Thyroid gland (tissue), 4 donors: ENCODE measurements at regions not wholly inside any gene's neighbourhood (a gene's known extent, or its start where the extent isn't known, plus 50 kb on each side); places are given as distances from the start of the nearest gene placed in this dataset.

Source experiments
- DNase-seq, 2 donors: peaks; one replicate each; pipeline ENCODE4 v3.0.0-alpha.2; 2019
- H3K27ac ChIP-seq, 3 donors: fragments of 200-600 bp; sonication (generic); 1 replicate in 2 of 3; 2 replicates in 1 of 3; pipeline ENCODE4 v1.5.1; 2016 to 2019; ENCODE audit warnings: mild to moderate bottlenecking in 1 of 3, moderate library complexity in 1 of 3
- H3K27me3 ChIP-seq: fragments of 200-600 bp; sonication (generic); one replicate; pipeline ENCODE4 v1.5.1; 2019
- H3K36me3 ChIP-seq, 2 donors: fragments of 200-600 bp; sonication (generic); one replicate each; pipeline ENCODE4 v1.5.1; 2016 to 2019
- H3K4me1 ChIP-seq, 2 donors: fragments of 200-600 bp; sonication (generic); one replicate each; pipeline ENCODE4 v1.5.1; 2017 to 2019
- H3K4me3 ChIP-seq, 3 donors: fragments of 200-600 bp; sonication (generic); replicated peaks in 1 of 3; 1 replicate in 2 of 3; 2 replicates in 1 of 3; pipeline ENCODE4 v1.5.1; 2016; ENCODE audit warnings: mild to moderate bottlenecking in 1 of 3
- H3K9me3 ChIP-seq: fragments of 200-600 bp; sonication (generic); one replicate; pipeline ENCODE4 v1.5.1; 2017
- POLR2A ChIP-seq, 2 donors: fragments of 450-650 bp; IDR thresholded peaks; one replicate each; pipeline ENCODE4 v1.6.1; 2017; ENCODE audit warnings: antibody characterized with exemption in 2 of 2, mild to moderate bottlenecking in 2 of 2, moderate library complexity in 1 of 2
- WGBS, 2 donors: methylation state at CpG; one replicate each; pipeline ENCODE4 v1.1.5; 2017; 5-methylcytosine and 5-hydroxymethylcytosine counted together
- intact Hi-C: fragments of 100-400 bp; cut with DNase I; formaldehyde crosslinking; loops from one replicate; pipeline ENCODE4 v1.15.1; 2023
- TF ChIP-seq, protein P1 (sequence below), 6 experiments: fragments of 200-600 bp in 3 of 6; fragments of 450-650 bp in 3 of 6; sonication (generic) in 3 of 6; IDR thresholded peaks; one replicate each; pipeline ENCODE4 v1.5.1; 2016 to 2019; ENCODE audit warnings: antibody characterized with exemption in 6 of 6, mild to moderate bottlenecking in 2 of 6, inconsistent platforms in 1 of 6, moderate library complexity in 1 of 6

DNA sequence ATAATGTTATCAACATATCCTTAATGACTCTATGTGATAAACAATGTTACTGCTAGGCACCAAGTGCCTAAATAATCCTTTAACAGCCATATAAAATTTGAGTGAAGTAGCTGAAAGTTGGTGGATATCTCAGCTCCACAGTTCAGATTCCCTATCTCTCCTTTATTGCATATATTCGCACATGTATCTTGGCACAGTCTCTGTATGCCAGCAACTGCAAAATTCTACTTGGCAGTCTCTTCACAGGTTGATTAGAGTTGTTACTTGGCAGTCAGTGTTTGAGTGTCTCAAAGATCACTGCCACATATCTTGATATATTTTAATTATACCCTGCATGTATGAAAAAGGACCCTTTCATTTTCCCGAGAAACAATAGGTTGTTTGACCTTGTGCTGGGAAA lies 879.3 kb downstream of the OLFM4 start:
- Histone ChIP-seq H3K27ac (no peak overlapping the region), H3K4me1 (no peaks in the 10 kb centered on the region), H3K9me3 (no peaks in the 10 kb centered on the region), H3K36me3 (no peaks in the 10 kb centered on the region), H3K4me3 (no peak overlapping the region), H3K27me3 (no peaks in the 10 kb centered on the region)
- DNase-seq, result no peak
- intact Hi-C loops, result no loop called here
- WGBS, 2 donors, result 83 to 89% methylated on average over 2 of the region's 2 CpGs
- TF ChIP-seq POLR2A (IDR thresholded peaks at IDR 0.05), result no peak
- TF ChIP-seq, protein P1, sequence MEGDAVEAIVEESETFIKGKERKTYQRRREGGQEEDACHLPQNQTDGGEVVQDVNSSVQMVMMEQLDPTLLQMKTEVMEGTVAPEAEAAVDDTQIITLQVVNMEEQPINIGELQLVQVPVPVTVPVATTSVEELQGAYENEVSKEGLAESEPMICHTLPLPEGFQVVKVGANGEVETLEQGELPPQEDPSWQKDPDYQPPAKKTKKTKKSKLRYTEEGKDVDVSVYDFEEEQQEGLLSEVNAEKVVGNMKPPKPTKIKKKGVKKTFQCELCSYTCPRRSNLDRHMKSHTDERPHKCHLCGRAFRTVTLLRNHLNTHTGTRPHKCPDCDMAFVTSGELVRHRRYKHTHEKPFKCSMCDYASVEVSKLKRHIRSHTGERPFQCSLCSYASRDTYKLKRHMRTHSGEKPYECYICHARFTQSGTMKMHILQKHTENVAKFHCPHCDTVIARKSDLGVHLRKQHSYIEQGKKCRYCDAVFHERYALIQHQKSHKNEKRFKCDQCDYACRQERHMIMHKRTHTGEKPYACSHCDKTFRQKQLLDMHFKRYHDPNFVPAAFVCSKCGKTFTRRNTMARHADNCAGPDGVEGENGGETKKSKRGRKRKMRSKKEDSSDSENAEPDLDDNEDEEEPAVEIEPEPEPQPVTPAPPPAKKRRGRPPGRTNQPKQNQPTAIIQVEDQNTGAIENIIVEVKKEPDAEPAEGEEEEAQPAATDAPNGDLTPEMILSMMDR (IDR thresholded peaks at IDR 0.05), result no peak

DNA sequence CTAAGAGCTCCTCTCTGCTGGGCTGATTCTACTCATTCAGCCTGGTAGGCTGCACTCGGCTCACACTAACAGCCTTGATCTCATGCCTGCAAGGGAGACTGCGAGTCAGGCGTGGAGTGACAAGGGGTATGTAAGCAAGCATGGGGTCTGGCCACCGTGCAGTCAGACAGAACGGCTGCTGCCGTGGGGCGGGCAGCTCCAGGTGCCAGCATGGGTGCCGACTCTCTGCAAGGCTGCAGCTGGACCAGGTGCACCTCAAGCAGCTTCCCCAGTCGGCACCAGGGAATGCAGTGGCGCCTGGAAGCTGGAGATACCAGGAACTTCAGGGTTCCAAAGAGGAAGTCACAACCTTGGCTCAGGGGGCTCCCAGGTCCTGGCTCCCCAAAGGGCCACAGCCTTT lies 892.3 kb downstream of the OLFM4 start:
- 56 to 75% methylated on average over 7 to 8 of the region's 10 CpGs for WGBS, 2 donors
- Histone ChIP-seq H3K27ac (no peak overlapping the region), H3K4me3 (no peak overlapping the region), H3K9me3 (no peaks in the 10 kb centered on the region), H3K4me1 (no peaks in the 10 kb centered on the region), H3K36me3 (no peaks in the 10 kb centered on the region), H3K27me3 (no peaks in the 10 kb centered on the region)
- TF ChIP-seq POLR2A (IDR thresholded peaks at IDR 0.05), result no peak
- TF ChIP-seq, protein P1 (IDR thresholded peaks at IDR 0.05), result no peak
- intact Hi-C loops, result no loop called here
- no peak for DNase-seq

DNA sequence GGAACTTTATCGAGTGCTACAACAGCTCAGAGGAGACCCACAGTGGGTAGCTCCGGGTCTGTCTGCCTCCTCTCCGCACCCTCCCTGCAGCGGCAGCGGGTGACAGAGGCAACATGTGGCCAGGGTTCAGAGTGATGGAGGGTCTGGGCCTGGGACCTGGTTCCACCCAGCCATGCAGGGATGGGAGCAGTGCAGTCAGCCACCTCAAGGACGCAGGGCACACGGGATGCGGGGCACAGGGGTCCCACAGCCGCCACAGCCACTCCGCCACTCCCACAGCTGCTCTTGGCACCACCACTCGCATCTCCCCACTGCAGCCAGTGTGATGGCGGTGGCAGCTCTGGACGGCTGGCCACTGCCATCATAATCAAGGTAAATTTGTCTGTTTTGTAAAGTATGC lies 892.9 kb downstream of the OLFM4 start:
- no peaks in the 10 kb centered on the region for H3K36me3 ChIP-seq
- H3K27me3 ChIP-seq, result no peaks in the 10 kb centered on the region
- DNase-seq, result no peak
- no peak overlapping the region for H3K4me3 ChIP-seq
- TF ChIP-seq, protein P1 (IDR thresholded peaks at IDR 0.05), result no peak
- TF ChIP-seq POLR2A (IDR thresholded peaks at IDR 0.05), result no peak
- no peaks in the 10 kb centered on the region for H3K9me3 ChIP-seq
- H3K27ac ChIP-seq, result no peak overlapping the region
- WGBS, 2 donors, result 86 to 90% methylated on average over 11 to 13 of the region's 13 CpGs
- intact Hi-C loops, result no loop called here
- H3K4me1 ChIP-seq, result no peaks in the 10 kb centered on the region

GRCh38 chr13:53941588-53942190 lies 913.1 kb downstream of the OLFM4 start:
- no peak overlapping the region for H3K4me3 ChIP-seq
- H3K27ac ChIP-seq, result no peak overlapping the region
- H3K36me3 ChIP-seq, result no peaks in the 10 kb centered on the region
- H3K27me3 ChIP-seq, result no peaks in the 10 kb centered on the region
- no peaks in the 10 kb centered on the region for H3K9me3 ChIP-seq
- DNase-seq, result no peak
- no peaks in the 10 kb centered on the region for H3K4me1 ChIP-seq
- 9 to 46% methylated on average over 1 of the region's 1 CpG for WGBS, 2 donors
- intact Hi-C loops, result no loop called here
- TF ChIP-seq, protein P1 (IDR thresholded peaks at IDR 0.05), result no peak
- TF ChIP-seq POLR2A (IDR thresholded peaks at IDR 0.05), result no peak

GRCh38 chr13:53946500-53946899 lies 917.9 kb downstream of the OLFM4 start:
- Histone ChIP-seq H3K36me3 (no peaks in the 10 kb centered on the region), H3K27me3 (no peaks in the 10 kb centered on the region), H3K4me1 (no peaks in the 10 kb centered on the region), H3K27ac (no peak overlapping the region), H3K4me3 (no peak overlapping the region), H3K9me3 (no peaks in the 10 kb centered on the region)
- intact Hi-C loops, result no loop called here
- TF ChIP-seq POLR2A (IDR thresholded peaks at IDR 0.05), result no peak
- TF ChIP-seq, protein P1 (IDR thresholded peaks at IDR 0.05), result no peak
- no peak for DNase-seq
- WGBS, 2 donors, result 70 to 78% methylated on average over 3 of the region's 3 CpGs
